ENCODE measurements at regions not wholly inside any gene's neighbourhood (a gene's known extent, or its start where the extent isn't known, plus 50 kb on each side); places are given as distances from the start of the nearest gene placed in this dataset.

DNA sequence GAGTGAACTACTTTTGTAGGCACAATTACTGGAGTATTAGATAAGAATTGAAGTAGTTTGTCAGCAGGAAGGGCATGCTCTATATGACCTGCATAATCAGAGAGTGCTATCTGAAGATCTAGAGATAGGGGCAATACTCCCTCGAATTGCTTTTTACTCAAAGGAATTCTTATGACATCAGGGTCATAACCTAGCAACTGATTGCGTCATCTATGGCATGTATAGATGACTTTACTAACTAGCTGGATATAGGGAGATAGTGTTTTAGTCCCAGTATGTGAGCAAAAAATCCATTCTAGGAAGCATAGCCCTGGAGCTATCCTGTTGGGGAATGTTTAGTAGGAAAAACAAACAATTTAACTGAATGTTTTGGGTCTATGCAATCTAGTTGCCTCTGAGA lies 109.5 kb upstream of the ZNF267 start:
- DNase-seq (ENCODE audit: low read depth in 1 of 2, low spot score in 1 of 2) = no peak
- Histone ChIP-seq H3K27me3 (ENCODE audit: insufficient read depth, poor library complexity, severe bottlenecking) (no peaks in the 10 kb centered on the region), H3K4me3 (replicated peaks; ENCODE audit: insufficient read depth, low read length) (no peak overlapping the region), H3K27ac (replicated peaks) (no peak overlapping the region)
- TF ChIP-seq GABPA (IDR thresholded peaks at IDR 0.05; ENCODE audit: low read depth) (no peak), SPI1 (IDR thresholded peaks at IDR 0.05; ENCODE audit: borderline replicate concordance, low read depth) (no peak), CTCF (IDR thresholded peaks at IDR 0.05; ENCODE audit: insufficient read depth, low read length) (no peak)

- H3K27ac ChIP-seq (replicated peaks) = no peak overlapping the region
- H3K4me3 ChIP-seq (replicated peaks; ENCODE audit: insufficient read depth, low read length) = no peak overlapping the region
- no peaks in the 10 kb centered on the region for H3K27me3 ChIP-seq (ENCODE audit: insufficient read depth, poor library complexity, severe bottlenecking)
- TF ChIP-seq CTCF (IDR thresholded peaks at IDR 0.05; ENCODE audit: insufficient read depth, low read length) = no peak
- TF ChIP-seq SPI1 (IDR thresholded peaks at IDR 0.05; ENCODE audit: borderline replicate concordance, low read depth) = no peak
- TF ChIP-seq, protein P1, sequence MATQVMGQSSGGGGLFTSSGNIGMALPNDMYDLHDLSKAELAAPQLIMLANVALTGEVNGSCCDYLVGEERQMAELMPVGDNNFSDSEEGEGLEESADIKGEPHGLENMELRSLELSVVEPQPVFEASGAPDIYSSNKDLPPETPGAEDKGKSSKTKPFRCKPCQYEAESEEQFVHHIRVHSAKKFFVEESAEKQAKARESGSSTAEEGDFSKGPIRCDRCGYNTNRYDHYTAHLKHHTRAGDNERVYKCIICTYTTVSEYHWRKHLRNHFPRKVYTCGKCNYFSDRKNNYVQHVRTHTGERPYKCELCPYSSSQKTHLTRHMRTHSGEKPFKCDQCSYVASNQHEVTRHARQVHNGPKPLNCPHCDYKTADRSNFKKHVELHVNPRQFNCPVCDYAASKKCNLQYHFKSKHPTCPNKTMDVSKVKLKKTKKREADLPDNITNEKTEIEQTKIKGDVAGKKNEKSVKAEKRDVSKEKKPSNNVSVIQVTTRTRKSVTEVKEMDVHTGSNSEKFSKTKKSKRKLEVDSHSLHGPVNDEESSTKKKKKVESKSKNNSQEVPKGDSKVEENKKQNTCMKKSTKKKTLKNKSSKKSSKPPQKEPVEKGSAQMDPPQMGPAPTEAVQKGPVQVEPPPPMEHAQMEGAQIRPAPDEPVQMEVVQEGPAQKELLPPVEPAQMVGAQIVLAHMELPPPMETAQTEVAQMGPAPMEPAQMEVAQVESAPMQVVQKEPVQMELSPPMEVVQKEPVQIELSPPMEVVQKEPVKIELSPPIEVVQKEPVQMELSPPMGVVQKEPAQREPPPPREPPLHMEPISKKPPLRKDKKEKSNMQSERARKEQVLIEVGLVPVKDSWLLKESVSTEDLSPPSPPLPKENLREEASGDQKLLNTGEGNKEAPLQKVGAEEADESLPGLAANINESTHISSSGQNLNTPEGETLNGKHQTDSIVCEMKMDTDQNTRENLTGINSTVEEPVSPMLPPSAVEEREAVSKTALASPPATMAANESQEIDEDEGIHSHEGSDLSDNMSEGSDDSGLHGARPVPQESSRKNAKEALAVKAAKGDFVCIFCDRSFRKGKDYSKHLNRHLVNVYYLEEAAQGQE (IDR thresholded peaks at IDR 0.05; ENCODE audit: insufficient replicate concordance, low read depth) = no peak
- TF ChIP-seq GABPA (IDR thresholded peaks at IDR 0.05; ENCODE audit: low read depth) = no peak
- no peak for TF ChIP-seq POLR2AphosphoS5 (IDR thresholded peaks at IDR 0.05; ENCODE audit: low read depth)
- no peak for DNase-seq (ENCODE audit: low read depth in 1 of 2, low spot score in 1 of 2)
Measured at GRCh38 chr16:31767267-31767666, 106.3 kb upstream of the ZNF267 start.

DNA sequence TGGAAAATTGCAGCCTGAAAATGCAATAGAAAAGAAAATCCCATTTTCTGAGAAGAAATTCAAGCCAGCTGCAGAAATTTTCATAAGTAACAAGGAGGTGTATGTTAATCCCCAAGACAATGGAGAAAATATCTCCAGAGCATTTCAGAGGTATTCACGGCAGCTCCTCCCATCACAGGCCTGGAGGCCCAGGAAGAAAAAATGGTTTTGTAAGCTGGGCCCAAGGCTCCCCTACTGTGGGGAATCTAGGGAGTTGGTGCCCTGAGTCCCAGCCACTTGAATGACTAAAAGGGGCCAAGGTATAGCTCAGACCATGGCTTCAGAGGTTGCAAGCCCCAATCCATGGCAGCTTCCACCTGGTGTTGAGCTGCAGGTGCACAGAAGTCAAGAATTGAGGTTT lies 93.3 kb upstream of the ZNF267 start:
- TF ChIP-seq CTCF (IDR thresholded peaks at IDR 0.05; ENCODE audit: insufficient read depth, low read length) (no peak), GABPA (IDR thresholded peaks at IDR 0.05; ENCODE audit: low read depth) (no peak), POLR2AphosphoS5 (IDR thresholded peaks at IDR 0.05; ENCODE audit: low read depth) (no peak), SPI1 (IDR thresholded peaks at IDR 0.05; ENCODE audit: borderline replicate concordance, low read depth) (no peak)
- TF ChIP-seq, protein P1 (IDR thresholded peaks at IDR 0.05; ENCODE audit: insufficient replicate concordance, low read depth) = no peak
- Histone ChIP-seq H3K4me3 (replicated peaks; ENCODE audit: insufficient read depth, low read length) (no peak overlapping the region), H3K27ac (replicated peaks) (no peak overlapping the region), H3K27me3 (ENCODE audit: insufficient read depth, poor library complexity, severe bottlenecking) (no peaks in the 10 kb centered on the region)
- DNase-seq (ENCODE audit: low read depth in 1 of 2, low spot score in 1 of 2) = no peak

GRCh38 chr16:31785126-31785525 lies 88.5 kb upstream of the ZNF267 start:
- DNase-seq (ENCODE audit: low read depth in 1 of 2, low spot score in 1 of 2) = no peak
- TF ChIP-seq, protein P1 (IDR thresholded peaks at IDR 0.05; ENCODE audit: insufficient replicate concordance, low read depth) = no peak
- no peak for TF ChIP-seq GABPA (IDR thresholded peaks at IDR 0.05; ENCODE audit: low read depth)
- TF ChIP-seq POLR2AphosphoS5 (IDR thresholded peaks at IDR 0.05; ENCODE audit: low read depth) = no peak
- no peak for TF ChIP-seq SPI1 (IDR thresholded peaks at IDR 0.05; ENCODE audit: borderline replicate concordance, low read depth)
- TF ChIP-seq CTCF (IDR thresholded peaks at IDR 0.05; ENCODE audit: insufficient read depth, low read length) = no peak
- Histone ChIP-seq H3K27me3 (ENCODE audit: insufficient read depth, poor library complexity, severe bottlenecking) (no peaks in the 10 kb centered on the region), H3K27ac (replicated peaks) (no peak overlapping the region), H3K4me3 (replicated peaks; ENCODE audit: insufficient read depth, low read length) (no peak overlapping the region)
